DOHH2 (cell line): ENCODE measurements at regions not wholly inside any gene's neighbourhood (a gene's known extent, or its start where the extent isn't known, plus 50 kb on each side); places are given as distances from the start of the nearest gene placed in this dataset.

ENCODE experiments used
- H3F3A ChIP-seq: fragments of 200-600 bp; sonication (generic), shearing (Covaris generic); 2 replicates; pipeline ENCODE4 v1.6.0; 2016; ENCODE audit warnings: antibody characterized with exemption, mild to moderate bottlenecking; ENCODE audit not compliant: control insufficient read depth, insufficient read depth
- H3K27ac ChIP-seq: fragments of 200-600 bp; sonication (generic); 2 replicates; pipeline ENCODE4 v1.5.1; 2014; ENCODE audit warnings: low read depth, mild to moderate bottlenecking, low read length, moderate library complexity
- H3K27me3 ChIP-seq: fragments of 200-600 bp; sonication (generic); 2 replicates; pipeline ENCODE4 v1.6.1; 2014; ENCODE audit warnings: mild to moderate bottlenecking, low read length, mixed read lengths; ENCODE audit not compliant: control insufficient read depth
- H3K36me3 ChIP-seq: fragments of 200-600 bp; sonication (generic); 2 replicates; pipeline ENCODE4 v1.6.1; 2014; ENCODE audit warnings: mild to moderate bottlenecking, low read length, moderate library complexity, mixed read lengths; ENCODE audit not compliant: control insufficient read depth
- H3K4me1 ChIP-seq: fragments of 200-600 bp; sonication (generic); 2 replicates; pipeline ENCODE4 v1.6.1; 2014; ENCODE audit warnings: mild to moderate bottlenecking, low read length, mixed read lengths; ENCODE audit not compliant: control insufficient read depth
- H3K4me2 ChIP-seq: fragments of 200-600 bp; sonication (generic); 2 replicates; pipeline ENCODE4 v1.6.0; 2014; ENCODE audit warnings: mild to moderate bottlenecking, low read length, moderate library complexity
- H3K4me3 ChIP-seq: fragments of 200-600 bp; sonication (generic); 2 replicates; pipeline ENCODE4 v1.5.1; 2014; ENCODE audit warnings: mild to moderate bottlenecking, low read length, mixed read lengths
- H3K79me2 ChIP-seq: fragments of 200-600 bp; sonication (generic); 2 replicates; pipeline ENCODE4 v1.6.1; 2014; ENCODE audit warnings: mild to moderate bottlenecking, low read length, mixed read lengths; ENCODE audit not compliant: control insufficient read depth
- H3K9me2 ChIP-seq: fragments of 200-600 bp; sonication (generic); replicated peaks from 2 replicates; pipeline ENCODE4 v1.6.1; 2014; ENCODE audit warnings: mild to moderate bottlenecking, low read length, mixed read lengths; ENCODE audit not compliant: control insufficient read depth
- H3K9me3 ChIP-seq: fragments of 200-600 bp; sonication (generic); 2 replicates; pipeline ENCODE4 v1.6.1; 2014; ENCODE audit warnings: antibody characterized with exemption, low read length, mixed read lengths; ENCODE audit not compliant: control insufficient read depth, insufficient read depth
- H4K20me1 ChIP-seq: fragments of 200-600 bp; sonication (generic); 2 replicates; pipeline ENCODE4 v1.6.0; 2014; ENCODE audit warnings: low read depth, mild to moderate bottlenecking, antibody characterized with exemption, low read length, moderate library complexity; ENCODE audit not compliant: control insufficient read depth, insufficient read depth
- EZH2phosphoT487 ChIP-seq: fragments of 200-600 bp; sonication (generic); IDR thresholded peaks from 2 replicates; pipeline ENCODE4 v1.6.1; 2017; ENCODE audit warnings: borderline replicate concordance, mild to moderate bottlenecking, antibody characterized with exemption, low read length, moderate library complexity, mixed read lengths
- TF ChIP-seq, protein P1 (sequence below): fragments of 200-600 bp; sonication (generic); IDR thresholded peaks from one replicate; pipeline ENCODE4 v1.5.1; 2014; ENCODE audit warnings: antibody characterized with exemption, mild to moderate bottlenecking, low read depth, low read length; ENCODE audit not compliant: poor library complexity, severe bottlenecking

DNA sequence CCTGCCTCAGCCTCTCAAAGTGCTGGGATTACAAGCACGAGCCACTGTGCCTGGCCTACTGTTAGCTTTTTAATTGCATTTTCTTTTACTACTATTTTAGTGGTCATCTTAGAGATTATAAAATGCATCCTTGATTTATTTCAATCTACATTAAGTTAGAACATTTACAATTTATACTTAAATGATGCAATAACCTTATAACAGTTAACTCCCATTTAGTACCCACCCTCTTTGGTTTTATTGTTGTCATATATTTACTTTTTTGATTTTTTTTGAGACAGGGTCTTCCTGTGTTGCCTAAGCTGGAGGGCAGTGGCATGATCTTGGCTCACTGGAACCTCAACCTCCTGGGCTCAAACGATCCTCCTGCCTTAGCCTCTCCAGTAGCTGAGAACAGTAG, 77.3 kb downstream of the PPCDC start:
- no peaks in the 10 kb centered on the region for H4K20me1 ChIP-seq
- no peaks in the 10 kb centered on the region for H3K9me2 ChIP-seq
- peaks cover 4% of the 10 kb centered on the region; the same call in 1 of the 2 replicates for H3K27me3 ChIP-seq
- peaks cover 9% of the 10 kb centered on the region for H3K4me1 ChIP-seq
- no peaks in the 10 kb centered on the region for H3F3A ChIP-seq
- TF ChIP-seq, protein P1, sequence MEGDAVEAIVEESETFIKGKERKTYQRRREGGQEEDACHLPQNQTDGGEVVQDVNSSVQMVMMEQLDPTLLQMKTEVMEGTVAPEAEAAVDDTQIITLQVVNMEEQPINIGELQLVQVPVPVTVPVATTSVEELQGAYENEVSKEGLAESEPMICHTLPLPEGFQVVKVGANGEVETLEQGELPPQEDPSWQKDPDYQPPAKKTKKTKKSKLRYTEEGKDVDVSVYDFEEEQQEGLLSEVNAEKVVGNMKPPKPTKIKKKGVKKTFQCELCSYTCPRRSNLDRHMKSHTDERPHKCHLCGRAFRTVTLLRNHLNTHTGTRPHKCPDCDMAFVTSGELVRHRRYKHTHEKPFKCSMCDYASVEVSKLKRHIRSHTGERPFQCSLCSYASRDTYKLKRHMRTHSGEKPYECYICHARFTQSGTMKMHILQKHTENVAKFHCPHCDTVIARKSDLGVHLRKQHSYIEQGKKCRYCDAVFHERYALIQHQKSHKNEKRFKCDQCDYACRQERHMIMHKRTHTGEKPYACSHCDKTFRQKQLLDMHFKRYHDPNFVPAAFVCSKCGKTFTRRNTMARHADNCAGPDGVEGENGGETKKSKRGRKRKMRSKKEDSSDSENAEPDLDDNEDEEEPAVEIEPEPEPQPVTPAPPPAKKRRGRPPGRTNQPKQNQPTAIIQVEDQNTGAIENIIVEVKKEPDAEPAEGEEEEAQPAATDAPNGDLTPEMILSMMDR, result no peak
- TF ChIP-seq EZH2phosphoT487, result no peak
- H3K27ac ChIP-seq, result no peak overlapping the region
- no peaks in the 10 kb centered on the region for H3K36me3 ChIP-seq
- H3K4me3 ChIP-seq, result no peak overlapping the region
- no peaks in the 10 kb centered on the region for H3K79me2 ChIP-seq
- H3K9me3 ChIP-seq, result no peaks in the 10 kb centered on the region
- H3K4me2 ChIP-seq, result no peak overlapping the region

DNA sequence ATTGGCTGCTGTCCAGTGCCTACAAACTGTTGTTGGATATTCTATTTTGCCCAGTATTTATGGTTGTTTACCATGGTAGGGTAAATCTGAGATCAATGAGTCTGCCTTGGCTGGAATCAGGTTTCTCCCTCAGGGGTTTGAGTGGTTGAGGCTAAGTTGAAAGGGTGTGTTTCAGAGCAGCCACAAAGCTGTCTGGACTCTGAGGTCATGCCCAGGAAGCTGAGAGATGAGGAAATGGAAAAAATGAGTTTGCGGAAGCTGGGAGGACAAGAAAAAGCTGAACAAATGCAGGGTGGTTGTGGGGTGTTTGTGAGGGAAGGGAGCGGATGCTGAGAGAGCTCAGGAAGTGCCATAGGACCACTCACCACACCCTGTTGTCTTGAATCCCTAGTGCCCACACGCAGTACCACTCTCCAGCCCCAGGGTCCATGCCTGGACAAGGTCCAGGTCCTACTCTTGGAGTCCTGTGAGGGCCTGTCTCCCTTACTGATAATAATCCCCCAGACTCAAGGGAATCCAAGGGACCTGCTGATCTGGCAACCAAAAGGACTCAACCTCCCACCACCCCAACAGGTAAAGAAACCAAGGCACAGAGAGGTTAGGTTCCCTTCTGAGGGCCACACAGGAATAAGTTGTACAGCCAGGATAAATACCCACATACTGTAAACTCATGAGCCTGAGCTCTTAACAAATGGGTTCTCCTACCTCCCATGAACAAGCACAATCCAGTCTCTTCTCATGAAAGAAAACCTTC, 81.6 kb downstream of the PPCDC start:
- H4K20me1 ChIP-seq, result no peaks in the 10 kb centered on the region
- no peaks in the 10 kb centered on the region for H3K36me3 ChIP-seq
- no peaks in the 10 kb centered on the region for H3F3A ChIP-seq
- peak overlapping the region; percentile 14; the same call in 1 of the 2 replicates for H3K4me2 ChIP-seq
- peaks cover 3% of the 10 kb centered on the region for H3K27me3 ChIP-seq
- no peaks in the 10 kb centered on the region for H3K9me2 ChIP-seq
- peaks cover 12% of the 10 kb centered on the region for H3K4me1 ChIP-seq
- H3K4me3 ChIP-seq, result no peak overlapping the region
- TF ChIP-seq, protein P1, result no peak
- no peaks in the 10 kb centered on the region for H3K9me3 ChIP-seq
- H3K79me2 ChIP-seq, result no peaks in the 10 kb centered on the region
- no peak overlapping the region for H3K27ac ChIP-seq

DNA sequence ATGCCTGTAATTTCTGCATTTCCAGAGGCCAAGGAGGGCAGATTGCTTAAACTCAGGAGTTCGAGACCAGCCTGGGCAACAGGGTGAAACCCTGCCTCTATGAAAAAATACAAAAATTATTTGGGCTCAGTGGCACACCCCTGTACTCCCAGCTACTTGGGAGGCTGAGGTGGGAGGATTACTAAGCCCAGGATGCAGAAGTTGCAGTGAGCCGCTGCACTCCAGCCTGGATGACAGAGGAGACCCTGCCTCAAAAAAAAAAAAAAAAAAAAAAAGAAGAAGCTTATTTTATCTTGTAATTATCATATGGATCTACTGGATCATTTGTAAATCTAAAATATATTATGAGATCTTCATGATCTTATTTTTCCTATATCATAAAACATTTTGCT, 84.1 kb downstream of the PPCDC start:
- Histone ChIP-seq H3F3A (no peaks in the 10 kb centered on the region), H3K9me2 (no peaks in the 10 kb centered on the region), H3K4me2 (no peak overlapping the region), H3K4me3 (no peak overlapping the region), H3K36me3 (no peaks in the 10 kb centered on the region), H3K9me3 (no peaks in the 10 kb centered on the region), H4K20me1 (no peaks in the 10 kb centered on the region), H3K27me3 (peaks cover 13% of the 10 kb centered on the region), H3K4me1 (peaks cover 12% of the 10 kb centered on the region), H3K79me2 (no peaks in the 10 kb centered on the region), H3K27ac (no peak overlapping the region)
- TF ChIP-seq, protein P1, result no peak
- no peak for TF ChIP-seq EZH2phosphoT487
